Breast epithelium (tissue), 3 donors: ENCODE measurements at regions not wholly inside any gene's neighbourhood (a gene's known extent, or its start where the extent isn't known, plus 50 kb on each side); places are given as distances from the start of the nearest gene placed in this dataset.

ENCODE experiments used
- POLR2A ChIP-seq: fragments of 450-650 bp; IDR thresholded peaks from one replicate; pipeline ENCODE4 v1.6.1; 2016; ENCODE audit warnings: antibody characterized with exemption, mild to moderate bottlenecking, moderate library complexity
- POLR2AphosphoS5 ChIP-seq, 3 donors: sonication (generic); formaldehyde crosslinking; IDR thresholded peaks; one replicate each; pipeline ENCODE4 v1.6.1; 2017; ENCODE audit warnings: antibody characterized with exemption in 3 of 3
- TF ChIP-seq, protein P1 (sequence below), 3 donors: fragments of 450-650 bp; IDR thresholded peaks; one replicate each; pipeline ENCODE4 v1.5.1; 2016 to 2017; ENCODE audit warnings: antibody characterized with exemption in 3 of 3, mild to moderate bottlenecking in 3 of 3, moderate library complexity in 3 of 3

DNA sequence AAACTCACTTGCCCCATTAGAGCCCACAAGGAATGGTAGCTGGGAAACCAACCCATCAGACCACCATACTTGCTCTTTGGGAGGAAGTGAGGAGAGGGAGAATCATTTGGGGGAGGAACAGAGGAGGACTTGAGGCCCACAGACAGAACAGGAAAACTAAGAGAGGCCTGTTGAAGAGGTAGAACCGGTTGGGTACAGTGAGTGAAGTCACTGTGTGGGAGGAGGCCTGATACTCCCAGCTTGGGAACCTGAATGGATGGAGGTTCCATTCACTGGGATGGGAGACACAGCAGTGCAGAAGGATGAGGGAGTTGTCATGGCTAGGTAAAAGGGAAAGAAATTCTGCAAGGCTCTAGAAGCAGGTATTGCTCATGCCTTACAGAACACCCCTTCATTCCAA lies 63.4 kb upstream of the PSEN2 start:
- TF ChIP-seq, protein P1, sequence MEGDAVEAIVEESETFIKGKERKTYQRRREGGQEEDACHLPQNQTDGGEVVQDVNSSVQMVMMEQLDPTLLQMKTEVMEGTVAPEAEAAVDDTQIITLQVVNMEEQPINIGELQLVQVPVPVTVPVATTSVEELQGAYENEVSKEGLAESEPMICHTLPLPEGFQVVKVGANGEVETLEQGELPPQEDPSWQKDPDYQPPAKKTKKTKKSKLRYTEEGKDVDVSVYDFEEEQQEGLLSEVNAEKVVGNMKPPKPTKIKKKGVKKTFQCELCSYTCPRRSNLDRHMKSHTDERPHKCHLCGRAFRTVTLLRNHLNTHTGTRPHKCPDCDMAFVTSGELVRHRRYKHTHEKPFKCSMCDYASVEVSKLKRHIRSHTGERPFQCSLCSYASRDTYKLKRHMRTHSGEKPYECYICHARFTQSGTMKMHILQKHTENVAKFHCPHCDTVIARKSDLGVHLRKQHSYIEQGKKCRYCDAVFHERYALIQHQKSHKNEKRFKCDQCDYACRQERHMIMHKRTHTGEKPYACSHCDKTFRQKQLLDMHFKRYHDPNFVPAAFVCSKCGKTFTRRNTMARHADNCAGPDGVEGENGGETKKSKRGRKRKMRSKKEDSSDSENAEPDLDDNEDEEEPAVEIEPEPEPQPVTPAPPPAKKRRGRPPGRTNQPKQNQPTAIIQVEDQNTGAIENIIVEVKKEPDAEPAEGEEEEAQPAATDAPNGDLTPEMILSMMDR (IDR thresholded peaks at IDR 0.05) = no peak
- no peak for TF ChIP-seq POLR2A
- TF ChIP-seq POLR2AphosphoS5 (IDR thresholded peaks at IDR 0.05) = no peak
